AG04449 (cell line): ENCODE measurements at regions not wholly inside any gene's neighbourhood (a gene's known extent, or its start where the extent isn't known, plus 50 kb on each side); places are given as distances from the start of the nearest gene placed in this dataset.

Experiments used
- CTCF ChIA-PET: fragments of 350-600 bp; formaldehyde crosslinking; extraction: SDS; loops from one replicate; lab custom pipeline; 2021; ENCODE audit warnings: antibody characterized with exemption; lab: Yijun Ruan, JAX
- POLR2A ChIA-PET: fragments of 400-600, 350-600 bp; formaldehyde crosslinking; extraction: SDS; loops from one replicate; lab custom pipeline; 2020; ENCODE audit warnings: antibody characterized with exemption, inconsistent platforms; lab: Yijun Ruan, JAX
- DNase-seq: peaks from one replicate; pipeline ENCODE4 v3.0.0-alpha.2; 2010; ENCODE audit warnings: low read depth, low spot score
- H3K4me3 ChIP-seq: 2 replicates; pipeline ENCODE4 v1.5.1; 2011; ENCODE audit warnings: low read depth, mild to moderate bottlenecking, control low read depth, low read length
- CTCF ChIP-seq: IDR thresholded peaks from one replicate; pipeline ENCODE4 v1.5.1; 2011; ENCODE audit warnings: mild to moderate bottlenecking, moderate library complexity, low read length, control low read depth, inconsistent platforms; ENCODE audit not compliant: insufficient read depth; ENCODE audit errors: missing control alignments

GRCh38 chr2:236359426-236360045, 95.3 kb upstream of the ASB18 start:
- H3K4me3 ChIP-seq: no peak overlapping the region
- no peak for DNase-seq
- CTCF ChIA-PET: interaction anchor here (1.5 kb wide), 1 partner anchor 153 kb away, joined by 3 read pairs; no protein-coding TSS in a partner anchor
- TF ChIP-seq CTCF: no peak
- POLR2A ChIA-PET: no interaction called here

GRCh38 chr2:236360496-236360895, 96.3 kb upstream of the ASB18 start:
- POLR2A ChIA-PET: no interaction called here
- CTCF ChIA-PET: interaction anchor here (1.5 kb wide), 1 partner anchor 152 kb away, joined by 3 read pairs; no protein-coding TSS in a partner anchor

GRCh38 chr2:236363711-236364277, 99.6 kb upstream of the ASB18 start:
- DNase-seq: no peak
- no peak for TF ChIP-seq CTCF
- ChIA-PET POLR2A (no interaction called here), CTCF (interaction anchor here (2.9 kb wide), 1 partner anchor 11 kb away, joined by 11 read pairs; no protein-coding TSS in a partner anchor)
- H3K4me3 ChIP-seq: no peak overlapping the region

More at GRCh38 chr2:236360496-236360895, 96.3 kb upstream of the ASB18 start:
- no peak for DNase-seq
- no peak for TF ChIP-seq CTCF
- no peak overlapping the region for H3K4me3 ChIP-seq

- TF ChIP-seq CTCF: no peak
- CTCF ChIA-PET: interaction anchor here (1.3 kb wide), 1 partner anchor 12 kb away, joined by 4 read pairs; no protein-coding TSS in a partner anchor
- no peak overlapping the region for H3K4me3 ChIP-seq
- DNase-seq: no peak
- POLR2A ChIA-PET: no interaction called here
These were observed 101.2 kb upstream of the ASB18 start for GRCh38 chr2:236365258-236366048.

GRCh38 chr2:236366049-236366387, 101.8 kb upstream of the ASB18 start:
- H3K4me3 ChIP-seq: no peak overlapping the region
- CTCF ChIA-PET: interaction anchor here (1.3 kb wide), 1 partner anchor 12 kb away, joined by 4 read pairs; no protein-coding TSS in a partner anchor
- no peak for DNase-seq
- no peak for TF ChIP-seq CTCF
- POLR2A ChIA-PET: no interaction called here

- ChIA-PET POLR2A (no interaction called here), CTCF (interaction anchor here (1.3 kb wide), 1 partner anchor 13 kb away, joined by 4 read pairs; no protein-coding TSS in a partner anchor)
- H3K4me3 ChIP-seq: no peak overlapping the region
- TF ChIP-seq CTCF: no peak
- DNase-seq: no peak
These were observed 102.2 kb upstream of the ASB18 start for GRCh38 chr2:236366397-236366796.
